ENCODE measurements at regions not wholly inside any gene's neighbourhood (a gene's known extent, or its start where the extent isn't known, plus 50 kb on each side); places are given as distances from the start of the nearest gene placed in this dataset.

- no peak for DNase-seq
These were observed 62.0 kb downstream of the HFE start for GRCh38 chr6:26149240-26149639.

GRCh38 chr6:26152226-26153101 is 65.2 kb downstream of the HFE start:
- no peak for DNase-seq

- peak; percentile 66 for DNase-seq
These were observed 68.1 kb downstream of the HFE start for GRCh38 chr6:26155061-26155930.

- peak; percentile 83 for DNase-seq
These were observed 69.0 kb downstream of the HFE start for GRCh38 chr6:26156105-26156849.

- peak; percentile 53 for DNase-seq
These were observed 69.6 kb downstream of the HFE start for GRCh38 chr6:26156850-26157250.

GRCh38 chr6:26157251-26158075 is 70.2 kb downstream of the HFE start:
- peak; percentile 99 for DNase-seq

GRCh38 chr6:26158076-26158580 is 70.9 kb downstream of the HFE start:
- no peak for DNase-seq

GRCh38 chr6:26158581-26159356 is 71.5 kb downstream of the HFE start:
- DNase-seq = peak; percentile 79

- peak; percentile 38 for DNase-seq
These were observed 72.4 kb downstream of the HFE start for GRCh38 chr6:26159357-26160273.

GRCh38 chr6:26161322-26161721 is 74.1 kb downstream of the HFE start:
- no peak for DNase-seq

GRCh38 chr6:26162399-26162798 is 75.2 kb downstream of the HFE start:
- no peak for DNase-seq

- DNase-seq = no peak
These were observed 76.3 kb downstream of the HFE start for GRCh38 chr6:26163427-26164119.

- no peak for DNase-seq
These were observed 76.9 kb downstream of the HFE start for GRCh38 chr6:26164120-26164505.

- DNase-seq = no peak
These were observed 78.1 kb downstream of the HFE start for GRCh38 chr6:26165261-26165790.

GRCh38 chr6:26170181-26170580 is 83.0 kb downstream of the HFE start:
- DNase-seq = no peak

- DNase-seq = no peak
These were observed 84.0 kb downstream of the HFE start for GRCh38 chr6:26170951-26171841.

- DNase-seq = peak; percentile 56
These were observed 85.4 kb downstream of the HFE start for GRCh38 chr6:26172608-26172968.

GRCh38 chr6:26173836-26174145 is 86.6 kb downstream of the HFE start:
- DNase-seq = no peak
